Mucosa of rectum (tissue), 2 donors: ENCODE measurements at regions not wholly inside any gene's neighbourhood (a gene's known extent, or its start where the extent isn't known, plus 50 kb on each side); places are given as distances from the start of the nearest gene placed in this dataset.

Experiments used
- H3K27ac ChIP-seq, 2 donors: one replicate each; pipeline ENCODE4 v1.7.0; 2013; ENCODE audit warnings: inconsistent platforms in 2 of 2, low read depth in 2 of 2, low read length in 2 of 2
- H3K27me3 ChIP-seq, 2 donors: one replicate each; pipeline ENCODE4 v1.7.0; 2013; ENCODE audit warnings: low read length in 2 of 2; ENCODE audit not compliant: control insufficient read depth in 2 of 2, insufficient read depth in 2 of 2
- H3K36me3 ChIP-seq, 2 donors: one replicate each; pipeline ENCODE4 v1.7.0; 2013; ENCODE audit warnings: low read length in 2 of 2; ENCODE audit not compliant: control insufficient read depth in 2 of 2, insufficient read depth in 2 of 2
- H3K4me1 ChIP-seq, 2 donors: one replicate each; pipeline ENCODE4 v1.7.0; 2013; ENCODE audit warnings: low read length in 2 of 2, mild to moderate bottlenecking in 1 of 2; ENCODE audit not compliant: control insufficient read depth in 2 of 2, insufficient read depth in 2 of 2
- H3K4me3 ChIP-seq, 2 donors: one replicate each; pipeline ENCODE4 v1.7.0; 2013; ENCODE audit warnings: low read length in 2 of 2
- H3K9ac ChIP-seq, 2 donors: one replicate each; pipeline ENCODE4 v1.7.0; 2013; ENCODE audit warnings: low read length in 2 of 2, low read depth in 1 of 2, mild to moderate bottlenecking in 1 of 2
- H3K9me3 ChIP-seq, 2 donors: one replicate each; pipeline ENCODE4 v1.7.0; 2013; ENCODE audit warnings: low read length in 2 of 2; ENCODE audit not compliant: control insufficient read depth in 2 of 2
- donor health status: healthy.
- donor health status: Normal muscosa, but diverticular disease.

DNA sequence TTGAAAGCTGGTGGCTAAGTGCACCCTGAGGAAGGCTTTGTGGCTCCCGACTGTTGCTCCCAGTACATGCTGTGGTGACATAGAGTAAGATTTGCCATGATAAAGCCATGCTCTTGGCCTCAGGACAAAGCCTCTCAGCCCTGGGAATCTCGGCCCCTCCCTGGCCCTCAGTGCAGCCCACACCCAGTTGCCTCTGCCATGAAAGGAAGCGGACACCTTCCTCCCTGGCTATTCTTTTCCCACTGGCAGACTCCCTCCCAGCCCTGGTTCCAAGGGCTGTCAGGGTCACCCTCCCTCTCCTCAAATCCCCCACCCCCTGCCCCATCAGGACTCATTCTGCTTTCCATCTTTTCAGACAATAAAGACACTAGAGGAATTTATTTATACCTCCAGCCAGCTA lies 119.8 kb upstream of the NEO1 start:
- no peak overlapping the region for H3K9ac ChIP-seq
- no peaks in the 10 kb centered on the region for H3K9me3 ChIP-seq
- no peaks in the 10 kb centered on the region for H3K27me3 ChIP-seq
- H3K36me3 ChIP-seq, result no peaks in the 10 kb centered on the region
- H3K27ac ChIP-seq, result no peak overlapping the region
- H3K4me3 ChIP-seq, result no peak overlapping the region
- H3K4me1 ChIP-seq, result no peaks in the 10 kb centered on the region

DNA sequence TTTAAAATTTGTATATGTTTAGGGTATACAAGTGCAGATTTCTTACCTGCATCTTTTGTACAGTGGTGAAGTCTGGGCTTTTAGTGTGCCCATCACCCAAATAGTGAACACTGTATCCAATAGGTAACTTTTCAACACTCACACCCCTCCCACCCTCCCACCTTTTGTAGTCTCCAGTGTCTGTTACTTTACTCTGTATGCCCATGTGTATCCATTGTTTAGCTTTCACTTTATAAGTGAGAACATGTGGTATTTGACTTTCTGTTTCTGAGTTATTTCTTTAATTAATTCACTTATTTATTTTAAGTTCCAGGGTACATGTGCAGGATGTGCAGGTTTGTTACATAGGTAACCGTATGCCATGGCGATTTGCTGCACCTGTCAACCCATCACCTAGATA lies 124.8 kb upstream of the NEO1 start:
- Histone ChIP-seq H3K27ac (no peak overlapping the region), H3K4me1 (no peaks in the 10 kb centered on the region), H3K36me3 (no peaks in the 10 kb centered on the region), H3K4me3 (no peak overlapping the region), H3K27me3 (no peaks in the 10 kb centered on the region), H3K9me3 (no peaks in the 10 kb centered on the region), H3K9ac (no peak overlapping the region)

DNA sequence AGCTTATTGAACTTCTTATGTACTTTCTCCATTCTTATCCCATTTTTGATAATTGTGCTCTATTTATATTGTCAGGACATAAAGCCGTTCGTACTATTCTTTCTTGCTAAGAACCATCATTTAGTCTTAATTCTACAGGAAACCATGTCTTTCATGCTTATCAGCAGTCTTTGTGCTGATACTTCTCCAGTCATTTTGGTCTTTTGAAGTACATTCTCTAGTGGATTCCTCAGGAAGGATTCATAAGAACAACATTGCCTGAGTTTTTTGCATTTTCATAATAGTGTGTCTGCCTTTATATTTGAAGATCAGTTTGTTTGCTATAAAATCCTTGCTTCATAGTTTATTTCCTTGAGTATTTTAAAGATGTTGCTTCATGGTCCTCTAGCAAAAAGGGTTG lies 126.6 kb upstream of the NEO1 start:
- Histone ChIP-seq H3K4me3 (no peak overlapping the region), H3K9me3 (no peaks in the 10 kb centered on the region), H3K36me3 (no peaks in the 10 kb centered on the region), H3K27me3 (no peaks in the 10 kb centered on the region), H3K4me1 (no peaks in the 10 kb centered on the region), H3K27ac (no peak overlapping the region), H3K9ac (no peak overlapping the region)

GRCh38 chr15:72923289-72923688 lies 129.0 kb upstream of the NEO1 start:
- Histone ChIP-seq H3K27me3 (no peaks in the 10 kb centered on the region), H3K9ac (no peak overlapping the region), H3K27ac (no peak overlapping the region), H3K4me3 (no peak overlapping the region), H3K36me3 (no peaks in the 10 kb centered on the region), H3K4me1 (peaks cover 0 to 4% of the 10 kb centered on the region in 2 donors), H3K9me3 (no peaks in the 10 kb centered on the region)

GRCh38 chr15:72920551-72920950 lies 131.7 kb upstream of the NEO1 start:
- Histone ChIP-seq H3K27ac (no peak overlapping the region), H3K36me3 (no peaks in the 10 kb centered on the region), H3K27me3 (no peaks in the 10 kb centered on the region), H3K4me1 (peaks cover 0 to 4% of the 10 kb centered on the region in 2 donors), H3K9me3 (no peaks in the 10 kb centered on the region), H3K4me3 (no peak overlapping the region), H3K9ac (no peak overlapping the region)

DNA sequence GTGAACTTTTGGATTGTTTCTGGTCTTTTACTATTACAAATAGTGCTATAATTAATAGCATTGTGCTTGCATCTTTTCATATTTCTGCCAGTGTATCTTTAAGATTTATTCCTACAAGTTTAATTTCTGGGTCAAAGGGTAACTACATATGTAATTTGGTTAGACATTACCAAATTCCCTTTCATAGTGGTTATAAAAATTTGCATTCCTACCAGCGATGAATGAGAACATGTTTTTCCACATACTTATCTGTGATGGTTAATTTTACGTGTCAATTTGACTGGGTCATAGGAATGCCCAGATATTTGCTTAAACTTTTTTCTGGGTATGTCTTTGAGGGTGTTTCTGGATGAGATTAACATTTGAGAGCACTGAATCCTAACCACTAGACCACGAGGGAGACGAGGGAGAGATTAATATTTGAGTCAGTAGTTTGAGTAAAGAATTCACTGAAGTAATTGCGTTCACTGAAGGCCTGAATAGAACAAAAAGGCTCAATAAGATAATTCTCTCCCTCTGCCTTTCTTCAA lies 132.3 kb upstream of the NEO1 start:
- H3K4me1 ChIP-seq, result peaks cover 0 to 4% of the 10 kb centered on the region in 2 donors
- no peak overlapping the region for H3K9ac ChIP-seq

DNA sequence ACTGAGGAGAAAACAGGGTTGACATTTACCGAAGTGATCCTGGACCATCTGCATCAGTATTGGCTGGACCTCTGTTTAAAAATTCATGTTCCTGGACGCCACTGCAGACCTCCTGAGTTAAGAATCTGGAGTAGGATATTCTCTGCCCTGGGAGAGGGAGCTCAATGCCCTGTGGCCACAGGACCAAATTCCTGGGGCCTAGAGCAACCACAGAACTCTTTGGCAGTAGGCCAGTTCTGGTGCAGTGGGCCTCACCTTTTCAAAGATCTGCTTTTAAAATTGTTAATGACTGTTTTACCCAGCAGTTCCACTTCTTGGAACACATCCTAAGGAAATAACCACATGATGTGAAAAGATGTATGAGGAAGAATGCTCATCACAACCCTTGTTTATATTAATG lies 133.3 kb upstream of the ADPGK start:
- Histone ChIP-seq H3K27me3 (no peaks in the 10 kb centered on the region), H3K4me3 (no peak overlapping the region), H3K36me3 (no peaks in the 10 kb centered on the region), H3K9ac (no peak overlapping the region), H3K27ac (no peak overlapping the region), H3K9me3 (no peaks in the 10 kb centered on the region), H3K4me1 (peaks cover 0 to 4% of the 10 kb centered on the region in 2 donors)

More for the DNA sequence above, 132.3 kb upstream of the NEO1 start:
- Histone ChIP-seq H3K4me3 (no peak overlapping the region), H3K36me3 (no peaks in the 10 kb centered on the region), H3K9me3 (no peaks in the 10 kb centered on the region), H3K27ac (no peak overlapping the region), H3K27me3 (no peaks in the 10 kb centered on the region)

GRCh38 chr15:72916378-72916777 lies 132.8 kb upstream of the ADPGK start:
- Histone ChIP-seq H3K4me1 (peaks cover 0 to 4% of the 10 kb centered on the region in 2 donors), H3K9me3 (no peaks in the 10 kb centered on the region), H3K4me3 (no peak overlapping the region), H3K36me3 (no peaks in the 10 kb centered on the region), H3K9ac (no peak overlapping the region), H3K27me3 (no peaks in the 10 kb centered on the region), H3K27ac (no peak overlapping the region)

DNA sequence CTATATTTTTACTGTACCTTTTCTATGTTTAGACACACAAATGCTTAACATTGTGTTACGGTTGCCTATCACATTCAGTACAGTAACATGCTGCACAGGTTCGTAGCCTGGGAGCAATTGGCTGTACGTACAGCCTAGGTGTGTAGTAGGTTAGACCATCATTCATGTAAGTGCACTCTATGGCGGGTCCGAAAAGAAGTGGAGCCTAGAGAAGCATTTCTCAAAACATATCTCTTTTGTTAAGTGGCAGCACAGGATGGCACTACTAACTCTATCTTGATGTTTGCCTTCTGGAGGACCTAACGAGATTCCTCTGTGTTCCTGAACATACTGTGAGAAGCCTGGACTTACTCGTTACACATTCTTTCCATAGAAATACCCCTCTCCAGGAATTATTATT lies 132.3 kb upstream of the ADPGK start:
- Histone ChIP-seq H3K9me3 (no peaks in the 10 kb centered on the region), H3K4me1 (peaks cover 0 to 4% of the 10 kb centered on the region in 2 donors), H3K9ac (no peak overlapping the region), H3K27ac (no peak overlapping the region), H3K36me3 (no peaks in the 10 kb centered on the region), H3K4me3 (no peak overlapping the region), H3K27me3 (no peaks in the 10 kb centered on the region)

DNA sequence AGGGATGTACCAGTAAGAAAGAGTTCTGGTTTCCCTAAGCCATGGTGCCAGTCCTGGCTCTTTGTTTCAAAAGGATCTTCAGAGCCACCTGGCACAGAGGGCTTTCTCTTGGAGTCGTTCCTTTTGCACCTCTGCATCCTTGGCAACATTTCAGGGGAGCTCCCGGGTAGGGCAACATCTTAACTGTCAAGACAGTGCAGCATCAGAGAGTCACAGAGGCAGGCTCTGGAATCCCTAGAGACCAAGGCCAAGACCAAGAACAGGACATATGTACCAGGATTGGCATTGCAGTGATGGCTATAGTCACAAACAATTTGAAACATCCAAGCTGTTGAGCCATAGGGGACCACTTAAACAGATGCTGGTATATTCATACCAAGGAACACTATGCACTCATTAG lies 129.4 kb upstream of the ADPGK start:
- Histone ChIP-seq H3K4me1 (no peaks in the 10 kb centered on the region), H3K27ac (no peak overlapping the region), H3K36me3 (no peaks in the 10 kb centered on the region), H3K9me3 (no peaks in the 10 kb centered on the region), H3K27me3 (no peaks in the 10 kb centered on the region), H3K9ac (no peak overlapping the region), H3K4me3 (no peak overlapping the region)

DNA sequence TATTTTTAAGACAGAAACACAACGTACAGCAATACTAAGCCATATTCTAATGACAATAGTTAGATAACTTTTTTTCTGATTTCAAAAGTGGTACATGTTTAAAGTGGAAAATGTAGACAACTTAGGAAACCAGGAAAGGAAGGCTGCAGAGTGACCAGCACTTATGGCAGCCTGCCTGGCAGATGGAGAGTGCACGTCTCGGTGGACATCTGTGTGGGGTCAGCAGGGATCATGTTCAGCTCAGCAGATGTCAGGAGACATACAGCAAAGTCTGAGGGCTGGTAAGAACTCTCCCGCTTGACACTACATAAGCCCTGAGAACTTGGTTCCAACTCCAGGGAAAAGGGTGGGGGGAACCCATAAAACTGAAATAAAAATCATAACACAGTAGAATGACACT lies 128.6 kb upstream of the ADPGK start:
- no peaks in the 10 kb centered on the region for H3K4me1 ChIP-seq
- no peak overlapping the region for H3K9ac ChIP-seq
- no peak overlapping the region for H3K4me3 ChIP-seq
- peak overlapping the region; percentile 6 to 67 for H3K27ac ChIP-seq
- no peaks in the 10 kb centered on the region for H3K9me3 ChIP-seq
- H3K27me3 ChIP-seq, result no peaks in the 10 kb centered on the region
- no peaks in the 10 kb centered on the region for H3K36me3 ChIP-seq
